ENCODE measurements at regions not wholly inside any gene's neighbourhood (a gene's known extent, or its start where the extent isn't known, plus 50 kb on each side); places are given as distances from the start of the nearest gene placed in this dataset.

- TF ChIP-seq, protein P1, sequence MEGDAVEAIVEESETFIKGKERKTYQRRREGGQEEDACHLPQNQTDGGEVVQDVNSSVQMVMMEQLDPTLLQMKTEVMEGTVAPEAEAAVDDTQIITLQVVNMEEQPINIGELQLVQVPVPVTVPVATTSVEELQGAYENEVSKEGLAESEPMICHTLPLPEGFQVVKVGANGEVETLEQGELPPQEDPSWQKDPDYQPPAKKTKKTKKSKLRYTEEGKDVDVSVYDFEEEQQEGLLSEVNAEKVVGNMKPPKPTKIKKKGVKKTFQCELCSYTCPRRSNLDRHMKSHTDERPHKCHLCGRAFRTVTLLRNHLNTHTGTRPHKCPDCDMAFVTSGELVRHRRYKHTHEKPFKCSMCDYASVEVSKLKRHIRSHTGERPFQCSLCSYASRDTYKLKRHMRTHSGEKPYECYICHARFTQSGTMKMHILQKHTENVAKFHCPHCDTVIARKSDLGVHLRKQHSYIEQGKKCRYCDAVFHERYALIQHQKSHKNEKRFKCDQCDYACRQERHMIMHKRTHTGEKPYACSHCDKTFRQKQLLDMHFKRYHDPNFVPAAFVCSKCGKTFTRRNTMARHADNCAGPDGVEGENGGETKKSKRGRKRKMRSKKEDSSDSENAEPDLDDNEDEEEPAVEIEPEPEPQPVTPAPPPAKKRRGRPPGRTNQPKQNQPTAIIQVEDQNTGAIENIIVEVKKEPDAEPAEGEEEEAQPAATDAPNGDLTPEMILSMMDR (IDR thresholded peaks at IDR 0.05; ENCODE audit: poor library complexity, severe bottlenecking) = no peak
- TF ChIP-seq POLR2AphosphoS5 (IDR thresholded peaks at IDR 0.05) (no peak), RAD21 (conservative IDR thresholded peaks at IDR 0.05) (no peak), EZH2 (IDR thresholded peaks at IDR 0.05; ENCODE audit: borderline replicate concordance, insufficient read depth, low read length, poor library complexity, severe bottlenecking) (no peak), EP300 (conservative IDR thresholded peaks at IDR 0.05; ENCODE audit: poor library complexity, severe bottlenecking) (no peak)
Observed at GRCh38 chrX:113075521-113075920, 234.9 kb upstream of the AMOT start.
